Coronary artery (tissue), 2 donors: ENCODE measurements at regions not wholly inside any gene's neighbourhood (a gene's known extent, or its start where the extent isn't known, plus 50 kb on each side); places are given as distances from the start of the nearest gene placed in this dataset.
"Not testable (repeated sequence)": the region's sequence is repeated elsewhere in the genome, so short reads cannot be mapped to it uniquely, and the experiment has no call there.

Source experiments
- DNase-seq: peaks from one replicate; pipeline ENCODE4 v3.0.0-alpha.2; 2017; ENCODE audit warnings: low spot score
- H3K27ac ChIP-seq, 2 donors: fragments of 200-600 bp; sonication (generic); one replicate each; pipeline ENCODE4 v1.5.1; 2016 to 2019
- H3K4me3 ChIP-seq: fragments of 200-600 bp; sonication (generic); 2 replicates; pipeline ENCODE4 v1.5.1; 2016; ENCODE audit warnings: mild to moderate bottlenecking, moderate library complexity
- TF ChIP-seq, protein P1 (sequence below): fragments of 200-600 bp; sonication (generic); IDR thresholded peaks from one replicate; pipeline ENCODE4 v1.5.1; 2019; ENCODE audit warnings: antibody characterized with exemption

DNA sequence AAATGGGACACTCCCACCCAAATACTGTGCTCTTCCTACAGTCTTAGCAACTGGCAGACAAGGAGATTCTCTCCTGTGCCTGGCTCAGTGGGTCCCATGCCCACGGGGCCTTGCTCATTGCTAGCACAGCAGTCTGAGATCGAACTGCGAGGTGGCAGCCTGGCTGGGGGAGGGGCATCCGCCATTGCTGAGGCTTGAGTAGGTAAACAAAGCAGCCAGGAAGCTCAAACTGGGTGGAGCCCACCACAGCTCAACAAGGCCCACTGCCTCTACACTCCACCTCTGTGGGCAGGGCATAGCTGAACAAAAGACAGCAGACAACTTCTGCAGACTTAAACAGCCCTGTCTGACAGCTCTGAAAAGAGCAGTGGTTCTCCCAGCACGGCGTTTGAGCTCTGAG, 174.8 kb downstream of the COL12A1 start:
- H3K4me3 ChIP-seq, H3K27ac ChIP-seq, DNase-seq: not testable (repeated sequence)

DNA sequence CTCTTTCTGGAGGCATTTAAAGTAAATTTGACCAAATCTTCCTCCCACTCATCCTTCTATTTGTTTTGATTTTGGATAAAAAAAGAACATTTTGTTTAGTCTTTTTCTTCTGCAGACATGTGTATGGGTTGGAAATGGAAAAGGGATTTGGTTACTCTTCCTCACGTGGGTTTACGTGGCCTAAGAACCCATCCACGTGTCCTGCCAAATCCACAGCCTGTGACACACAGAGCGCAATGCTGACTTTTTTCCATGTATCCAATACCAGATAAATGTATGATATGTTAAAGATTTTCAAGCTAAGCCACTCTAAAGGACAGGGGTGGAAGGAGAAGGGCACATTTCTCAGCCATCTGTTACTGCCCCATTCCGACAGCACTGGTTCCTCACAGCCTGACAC, 176.5 kb downstream of the COL12A1 start:
- Histone ChIP-seq H3K27ac (no peak overlapping the region), H3K4me3 (no peak overlapping the region)
- DNase-seq = no peak
- TF ChIP-seq, protein P1, sequence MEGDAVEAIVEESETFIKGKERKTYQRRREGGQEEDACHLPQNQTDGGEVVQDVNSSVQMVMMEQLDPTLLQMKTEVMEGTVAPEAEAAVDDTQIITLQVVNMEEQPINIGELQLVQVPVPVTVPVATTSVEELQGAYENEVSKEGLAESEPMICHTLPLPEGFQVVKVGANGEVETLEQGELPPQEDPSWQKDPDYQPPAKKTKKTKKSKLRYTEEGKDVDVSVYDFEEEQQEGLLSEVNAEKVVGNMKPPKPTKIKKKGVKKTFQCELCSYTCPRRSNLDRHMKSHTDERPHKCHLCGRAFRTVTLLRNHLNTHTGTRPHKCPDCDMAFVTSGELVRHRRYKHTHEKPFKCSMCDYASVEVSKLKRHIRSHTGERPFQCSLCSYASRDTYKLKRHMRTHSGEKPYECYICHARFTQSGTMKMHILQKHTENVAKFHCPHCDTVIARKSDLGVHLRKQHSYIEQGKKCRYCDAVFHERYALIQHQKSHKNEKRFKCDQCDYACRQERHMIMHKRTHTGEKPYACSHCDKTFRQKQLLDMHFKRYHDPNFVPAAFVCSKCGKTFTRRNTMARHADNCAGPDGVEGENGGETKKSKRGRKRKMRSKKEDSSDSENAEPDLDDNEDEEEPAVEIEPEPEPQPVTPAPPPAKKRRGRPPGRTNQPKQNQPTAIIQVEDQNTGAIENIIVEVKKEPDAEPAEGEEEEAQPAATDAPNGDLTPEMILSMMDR = no peak

DNA sequence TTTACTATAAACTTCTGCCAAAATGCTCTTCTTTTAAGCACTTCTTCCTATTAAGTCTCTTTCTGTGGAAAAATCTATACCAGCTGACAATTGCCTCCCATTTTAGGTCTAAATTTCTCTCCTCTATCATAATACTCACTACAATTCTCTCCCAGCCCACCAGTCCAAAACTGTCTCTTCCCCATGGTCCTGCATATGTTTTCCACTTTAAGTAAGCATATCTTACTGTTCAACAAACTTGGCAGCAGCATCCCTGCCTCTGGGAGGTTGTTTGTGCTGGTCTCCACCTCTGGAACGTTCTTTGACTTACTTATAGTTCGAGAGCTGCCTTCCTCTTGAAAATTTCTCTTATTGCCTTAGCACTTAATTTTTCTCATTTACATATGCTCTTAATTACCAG, 180.5 kb downstream of the COL12A1 start:
- no peak overlapping the region for H3K4me3 ChIP-seq
- no peak for DNase-seq
- TF ChIP-seq, protein P1 = no peak
- no peak overlapping the region for H3K27ac ChIP-seq

DNA sequence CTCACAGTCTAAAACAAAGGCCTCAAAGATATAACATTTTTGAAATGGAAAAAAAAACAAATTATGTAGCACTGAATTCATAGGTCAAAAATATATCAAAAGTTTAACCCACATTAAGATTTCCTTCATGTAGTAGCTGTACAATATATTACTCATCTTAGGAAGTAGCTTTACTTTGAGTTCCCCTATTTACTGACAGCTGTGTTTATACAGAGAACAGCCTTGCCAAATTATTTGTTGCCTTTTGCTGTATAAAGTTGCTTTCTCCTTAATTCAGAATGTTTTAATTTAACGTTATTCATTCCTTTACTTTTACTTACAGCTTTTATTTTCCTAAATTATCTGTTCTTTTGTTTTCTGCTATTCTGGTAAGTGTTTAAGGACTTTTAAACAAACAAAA, 181.0 kb downstream of the COL12A1 start:
- TF ChIP-seq, protein P1 = no peak
- no peak overlapping the region for H3K27ac ChIP-seq
- no peak overlapping the region for H3K4me3 ChIP-seq
- DNase-seq = no peak

DNA sequence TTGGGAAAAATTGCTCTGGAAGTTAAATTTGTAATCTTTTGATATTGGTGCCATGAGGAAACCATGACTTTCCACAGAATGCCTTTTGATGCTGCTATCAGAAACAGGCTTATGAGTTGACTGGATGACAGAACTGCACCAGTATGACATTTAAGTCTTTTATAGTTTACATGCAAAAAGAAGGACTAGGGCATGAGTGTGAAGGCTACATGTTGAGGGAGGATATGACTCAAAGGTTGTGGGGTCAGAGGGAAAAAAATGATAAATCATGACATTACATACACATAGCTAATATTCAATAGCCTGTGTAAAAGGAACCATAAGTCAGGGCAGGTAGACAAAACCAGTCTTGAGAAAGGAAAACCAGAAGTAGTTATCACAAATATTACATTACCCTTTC, 182.2 kb downstream of the COL12A1 start:
- no peak for DNase-seq
- TF ChIP-seq, protein P1 = no peak
- Histone ChIP-seq H3K27ac (no peak overlapping the region), H3K4me3 (no peak overlapping the region)

DNA sequence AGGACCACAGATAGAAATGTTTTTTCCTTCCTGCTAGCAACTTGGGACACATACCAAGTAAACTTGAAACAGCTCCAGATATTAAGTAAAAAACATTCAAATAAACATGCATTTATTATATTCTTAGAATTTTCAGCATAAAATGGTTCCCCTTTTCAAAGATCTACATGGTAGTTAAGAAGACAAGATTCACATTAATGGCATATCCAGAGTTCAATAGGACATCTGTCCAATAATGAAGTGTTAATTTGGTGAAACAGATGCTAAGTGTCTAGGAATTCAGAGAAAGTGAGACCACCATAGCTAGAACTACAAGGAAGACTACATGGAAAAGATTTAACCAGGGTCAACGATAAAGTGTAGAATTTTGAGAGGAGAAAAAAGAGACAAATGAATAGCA, 184.9 kb downstream of the COL12A1 start:
- TF ChIP-seq, protein P1 = no peak
- Histone ChIP-seq H3K4me3 (no peak overlapping the region), H3K27ac (no peak overlapping the region)
- DNase-seq = no peak

DNA sequence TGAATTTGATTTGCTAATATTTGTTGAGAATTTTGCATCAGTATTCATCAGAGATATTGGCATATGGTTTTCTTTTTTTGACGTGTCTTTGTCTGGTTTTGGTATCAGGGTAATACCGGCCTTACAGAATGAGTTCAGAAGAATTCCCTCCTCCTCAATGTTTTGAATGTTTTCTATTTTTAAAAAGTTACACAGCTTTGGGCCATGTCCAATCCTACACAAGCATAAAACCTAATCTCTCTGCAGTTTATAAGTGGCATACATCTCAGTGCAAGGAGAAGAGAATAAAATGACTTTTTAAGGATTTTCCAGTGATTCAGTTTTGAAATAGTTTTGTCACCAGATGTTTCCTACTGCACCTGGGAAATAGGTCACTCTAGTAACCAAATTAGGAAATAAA, 185.5 kb downstream of the COL12A1 start:
- DNase-seq = no peak
- no peak overlapping the region for H3K4me3 ChIP-seq
- TF ChIP-seq, protein P1 = no peak
- H3K27ac ChIP-seq = no peak overlapping the region

DNA sequence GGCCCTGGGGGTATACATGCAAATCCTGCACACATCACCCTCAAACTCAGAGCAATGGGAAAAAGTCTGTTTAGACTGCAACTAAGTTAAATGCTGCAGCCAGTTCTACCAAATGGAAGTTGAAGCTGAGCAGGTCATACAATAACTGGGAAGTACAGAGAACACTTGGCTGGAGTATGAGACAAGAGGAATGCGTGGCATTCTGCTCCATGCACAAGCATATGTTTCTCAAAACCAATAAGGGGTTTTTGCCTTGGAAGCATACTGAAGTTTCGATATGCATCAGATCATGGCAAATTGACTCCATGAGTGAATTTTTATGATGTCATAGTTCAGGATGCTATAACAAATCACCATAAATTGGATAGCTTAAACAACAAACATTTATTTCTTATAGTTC, 193.8 kb downstream of the COL12A1 start:
- no peak for DNase-seq
- TF ChIP-seq, protein P1 = no peak
- Histone ChIP-seq H3K4me3 (no peak overlapping the region), H3K27ac (no peak overlapping the region)

DNA sequence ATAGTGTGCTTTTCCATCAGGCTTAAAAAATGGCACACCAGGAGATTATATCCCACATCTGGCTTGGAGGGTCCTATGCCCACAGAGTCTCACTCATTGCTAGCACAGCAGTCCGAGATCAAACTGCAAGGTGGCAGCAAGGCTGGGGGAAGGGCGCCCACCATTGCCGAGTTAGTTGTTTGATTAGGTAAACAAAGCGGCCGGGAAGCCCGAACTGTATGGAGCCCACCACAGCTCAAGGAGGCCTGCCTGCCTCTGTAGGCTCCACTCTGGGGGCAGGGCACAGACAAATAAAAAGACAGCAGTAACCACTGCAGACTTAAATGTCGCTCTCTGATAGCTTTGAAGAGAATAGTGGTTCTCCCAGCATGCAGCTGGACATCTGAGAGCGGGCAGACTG, 201.9 kb downstream of the COL12A1 start:
- H3K4me3 ChIP-seq, H3K27ac ChIP-seq, DNase-seq: not testable (repeated sequence)
